SK-N-SH treated with all-trans-retinoic acid at 6 μM for 48 hours (cell line): ENCODE measurements at regions not wholly inside any gene's neighbourhood (a gene's known extent, or its start where the extent isn't known, plus 50 kb on each side); places are given as distances from the start of the nearest gene placed in this dataset.
A peak's percentile ranks its signal among the peaks of the same experiment; 100 is the strongest.

Source experiments
- ARNTL ChIP-seq: fragments of 450-650 bp; formaldehyde crosslinking; IDR thresholded peaks from 2 replicates; pipeline ENCODE4 v1.5.0; 2020; ENCODE audit warnings: low read depth, mild to moderate bottlenecking, moderate library complexity, borderline replicate concordance
- CSDC2 ChIP-seq: fragments of 250-450 bp; sonication (Bioruptor Pico); IDR thresholded peaks from 2 replicates; pipeline ENCODE4 v1.5.0; 2020; ENCODE audit warnings: mild to moderate bottlenecking, moderate library complexity
- GLIS3 ChIP-seq: fragments of 250-450 bp; sonication (Bioruptor Pico); IDR thresholded peaks from 2 replicates; pipeline ENCODE4 v1.5.0; 2020; ENCODE audit warnings: mild to moderate bottlenecking, moderate library complexity
- ISL1 ChIP-seq: fragments of 250-450 bp; sonication (Bioruptor Pico); IDR thresholded peaks from 2 replicates; pipeline ENCODE4 v2.1.2; 2022; ENCODE audit warnings: mild to moderate bottlenecking, moderate library complexity
- PATZ1 ChIP-seq: fragments of 250-450 bp; sonication (Bioruptor Pico); IDR thresholded peaks from 2 replicates; pipeline ENCODE4 v1.8.0; 2020; ENCODE audit warnings: mild to moderate bottlenecking, moderate library complexity, borderline replicate concordance
- POU6F1 ChIP-seq: fragments of 250-450 bp; sonication (Bioruptor Pico); IDR thresholded peaks from 2 replicates; pipeline ENCODE4 v1.8.0; 2021; ENCODE audit warnings: low read depth, mild to moderate bottlenecking, moderate library complexity, borderline replicate concordance
- TSHZ2 ChIP-seq: fragments of 250-450 bp; sonication (Bioruptor Pico); IDR thresholded peaks from 2 replicates; pipeline ENCODE4 v1.5.0; 2020; ENCODE audit warnings: mild to moderate bottlenecking, moderate library complexity
- ZFP3 ChIP-seq: fragments of 250-450 bp; sonication (Bioruptor Pico); IDR thresholded peaks from 2 replicates; pipeline ENCODE4 v1.5.0; 2020; ENCODE audit warnings: mild to moderate bottlenecking, moderate library complexity
- ZFP30 ChIP-seq: fragments of 450-650 bp; formaldehyde crosslinking; IDR thresholded peaks from 2 replicates; pipeline ENCODE4 v1.5.0; 2022; ENCODE audit warnings: mild to moderate bottlenecking, moderate library complexity

GRCh38 chr1:80818211-80818610 is 982.5 kb upstream of the ADGRL2 start:
- TF ChIP-seq TSHZ2 (CRISPR knock-in tag) = no peak
- no peak for TF ChIP-seq ZFP3 (CRISPR knock-in tag)
- TF ChIP-seq GLIS3 = no peak
- no peak for TF ChIP-seq PATZ1 (CRISPR knock-in tag)
- no peak for TF ChIP-seq ARNTL (CRISPR knock-in tag)
- no peak for TF ChIP-seq ZFP30 (CRISPR knock-in tag)
- TF ChIP-seq CSDC2 (CRISPR knock-in tag) = no peak
- peak; percentile 41; the same call in 1 of the 2 replicates for TF ChIP-seq ISL1 (CRISPR knock-in tag)
- no peak for TF ChIP-seq POU6F1 (CRISPR knock-in tag)
